Panc1 (cell line): ENCODE measurements at regions not wholly inside any gene's neighbourhood (a gene's known extent, or its start where the extent isn't known, plus 50 kb on each side); places are given as distances from the start of the nearest gene placed in this dataset.

Experiments
- ATAC-seq: fragments of 200-7000 bp; cut with Tn5 transposase; 2 replicates; pipeline ENCODE4 v1.9.1; 2020; ENCODE audit warnings: mild to moderate bottlenecking, moderate library complexity
- BruUV-seq: library from RNA; stranded (reverse); fragments of 400-500 nt; replicated peaks from 2 replicates; lab custom pipeline; 2021; lab: Mats Ljungman, UMichigan
- CTCF ChIA-PET: fragments of 300-600 bp; sonication (Branson Sonifier 250); formaldehyde crosslinking; loops from one replicate; lab custom pipeline; 2022; ENCODE audit warnings: antibody characterized with exemption; lab: Charles Lee
- POLR2A ChIA-PET: fragments of 300-600 bp; sonication (Branson Sonifier 250); formaldehyde crosslinking; loops from one replicate; lab custom pipeline; 2022; ENCODE audit warnings: antibody characterized with exemption; lab: Charles Lee
- DNase-seq: peaks from one replicate; pipeline ENCODE4 v3.0.0-alpha.2; 2010; ENCODE audit warnings: low read depth, low spot score
- H3K27ac ChIP-seq: 2 replicates; pipeline ENCODE4 v1.5.1; 2011; ENCODE audit warnings: mild to moderate bottlenecking, low read length, inconsistent platforms
- H3K27me3 ChIP-seq: fragments of 200-500 bp; sonication (Bioruptor generic); 2 replicates; pipeline ENCODE4 v1.6.0; 2014; ENCODE audit warnings: low read length, inconsistent platforms; ENCODE audit not compliant: control insufficient read depth, insufficient read depth
- H3K36me3 ChIP-seq: fragments of 200-500 bp; sonication (Bioruptor generic); 2 replicates; pipeline ENCODE4 v1.5.1; 2014; ENCODE audit warnings: inconsistent platforms, mild to moderate bottlenecking, low read length, moderate library complexity; ENCODE audit not compliant: control insufficient read depth, insufficient read depth
- H3K4me1 ChIP-seq: 2 replicates; pipeline ENCODE4 v1.5.1; 2011; ENCODE audit warnings: inconsistent platforms, mild to moderate bottlenecking, low read length, moderate library complexity; ENCODE audit not compliant: control insufficient read depth, insufficient read depth
- H3K4me3 ChIP-seq, 2 experiments: 2 replicates each; pipeline ENCODE4 v1.5.1; 2011 to 2012; ENCODE audit warnings: low read depth in 2 of 2, low read length in 2 of 2, mild to moderate bottlenecking in 2 of 2, inconsistent platforms in 1 of 2, moderate library complexity in 1 of 2
- H3K9me3 ChIP-seq: fragments of 200-500 bp; sonication (Bioruptor generic); 2 replicates; pipeline ENCODE4 v1.5.1; 2014; ENCODE audit warnings: low read depth, mild to moderate bottlenecking, inconsistent platforms, low read length, moderate library complexity; ENCODE audit not compliant: control insufficient read depth, insufficient read depth
- POLR2AphosphoS5 ChIP-seq: IDR thresholded peaks from 2 replicates; pipeline ENCODE4 v1.6.1; 2012; ENCODE audit warnings: mild to moderate bottlenecking, low read depth, low read length, moderate library complexity
- SIN3A ChIP-seq: IDR thresholded peaks from 2 replicates; pipeline ENCODE4 v1.6.1; 2012; ENCODE audit warnings: low read depth, mild to moderate bottlenecking, low read length, moderate library complexity, borderline replicate concordance; ENCODE audit not compliant: insufficient read depth
- TCF7L2 ChIP-seq: IDR thresholded peaks from 2 replicates; pipeline ENCODE4 v1.6.1; 2011; ENCODE audit warnings: mild to moderate bottlenecking, low read depth, low read length, inconsistent platforms
- in situ Hi-C: cut with HindIII; loops from 2 replicates; pipeline ENCODE4 v1.10.0; 2016; ENCODE audit warnings: low sequenced_read_pairs, low pct_unique_long_range_greater_than_20kb
- intact Hi-C: fragments of 100-400 bp; cut with micrococcal nuclease; formaldehyde crosslinking; loops from one replicate; pipeline ENCODE4 v1.10.0; 2022; ENCODE audit not compliant: unreplicated experiment
- TF ChIP-seq, protein P1 (sequence below): fragments of 450-650 bp; IDR thresholded peaks from 2 replicates; pipeline ENCODE4 v1.5.1; 2017; ENCODE audit warnings: mild to moderate bottlenecking
- TF ChIP-seq, protein P2 (sequence below), 2 experiments: IDR thresholded peaks; 2 replicates each; pipeline ENCODE4 v1.6.1; 2011 to 2012; ENCODE audit warnings: low read depth in 2 of 2, control low read depth in 1 of 2, low read length in 1 of 2, mild to moderate bottlenecking in 1 of 2, moderate library complexity in 1 of 2; ENCODE audit not compliant: insufficient read depth in 1 of 2

DNA sequence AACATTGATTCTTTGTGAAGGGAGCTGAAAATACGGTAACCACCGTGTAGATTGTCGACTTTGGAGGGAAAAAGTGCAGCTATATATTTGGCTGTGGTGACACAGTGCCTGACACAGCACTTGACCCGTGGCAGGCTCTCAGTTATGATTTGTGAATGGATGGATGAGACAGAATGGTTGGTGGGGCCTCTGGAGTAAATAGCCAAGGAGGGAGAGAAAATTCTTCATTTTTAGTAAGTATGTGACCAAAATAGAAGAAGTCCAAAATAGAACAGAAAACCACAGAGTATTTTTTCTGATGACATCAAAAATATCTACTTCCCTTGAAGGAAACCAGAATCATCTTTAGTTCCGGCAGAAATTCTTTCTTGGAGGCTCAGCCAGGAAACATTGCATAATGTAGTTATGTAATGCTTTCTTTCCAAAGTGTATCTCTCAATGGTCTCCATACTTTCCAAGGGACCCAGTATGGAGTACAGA, 82.0 kb upstream of the WSCD2 start:
- intact Hi-C loops (no loop called here), in situ Hi-C loops (no loop called here)
- ATAC-seq: no peak
- Histone ChIP-seq H3K27ac (no peak overlapping the region), H3K4me3 (no peak overlapping the region), H3K9me3 (no peaks in the 10 kb centered on the region), H3K36me3 (no peaks in the 10 kb centered on the region), H3K4me1 (no peaks in the 10 kb centered on the region), H3K27me3 (no peaks in the 10 kb centered on the region)
- ChIA-PET CTCF (no interaction called here), POLR2A (no interaction called here)
- no peak for DNase-seq
- BruUV-seq: no TSS peak
- TF ChIP-seq TCF7L2: no peak

DNA sequence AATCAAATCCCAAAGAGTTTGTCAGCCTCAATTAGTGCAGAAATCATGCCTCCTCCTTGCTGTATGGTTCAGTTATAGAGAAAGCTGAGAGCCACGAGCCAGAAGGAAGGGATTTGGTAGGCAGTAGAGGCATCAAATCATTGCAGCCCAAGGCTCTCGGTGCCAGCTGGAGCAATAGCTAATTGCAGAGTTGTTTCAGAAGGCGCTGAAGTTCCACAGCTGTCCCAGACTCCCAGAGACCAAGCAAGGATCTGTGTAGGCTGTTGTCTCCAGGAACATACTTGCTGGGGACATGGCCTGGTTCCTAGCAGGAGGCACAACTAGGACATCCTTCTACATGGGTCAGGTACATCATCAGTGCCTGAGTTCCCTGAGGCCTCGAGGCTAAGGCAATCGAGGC, 80.4 kb upstream of the WSCD2 start:
- Histone ChIP-seq H3K9me3 (no peaks in the 10 kb centered on the region), H3K27me3 (no peaks in the 10 kb centered on the region), H3K36me3 (no peaks in the 10 kb centered on the region), H3K4me1 (no peaks in the 10 kb centered on the region), H3K4me3 (no peak overlapping the region), H3K27ac (no peak overlapping the region)
- no TSS peak for BruUV-seq
- in situ Hi-C loops: no loop called here
- TF ChIP-seq TCF7L2 (no peak), POLR2AphosphoS5 (no peak), SIN3A (no peak)
- TF ChIP-seq, protein P1, sequence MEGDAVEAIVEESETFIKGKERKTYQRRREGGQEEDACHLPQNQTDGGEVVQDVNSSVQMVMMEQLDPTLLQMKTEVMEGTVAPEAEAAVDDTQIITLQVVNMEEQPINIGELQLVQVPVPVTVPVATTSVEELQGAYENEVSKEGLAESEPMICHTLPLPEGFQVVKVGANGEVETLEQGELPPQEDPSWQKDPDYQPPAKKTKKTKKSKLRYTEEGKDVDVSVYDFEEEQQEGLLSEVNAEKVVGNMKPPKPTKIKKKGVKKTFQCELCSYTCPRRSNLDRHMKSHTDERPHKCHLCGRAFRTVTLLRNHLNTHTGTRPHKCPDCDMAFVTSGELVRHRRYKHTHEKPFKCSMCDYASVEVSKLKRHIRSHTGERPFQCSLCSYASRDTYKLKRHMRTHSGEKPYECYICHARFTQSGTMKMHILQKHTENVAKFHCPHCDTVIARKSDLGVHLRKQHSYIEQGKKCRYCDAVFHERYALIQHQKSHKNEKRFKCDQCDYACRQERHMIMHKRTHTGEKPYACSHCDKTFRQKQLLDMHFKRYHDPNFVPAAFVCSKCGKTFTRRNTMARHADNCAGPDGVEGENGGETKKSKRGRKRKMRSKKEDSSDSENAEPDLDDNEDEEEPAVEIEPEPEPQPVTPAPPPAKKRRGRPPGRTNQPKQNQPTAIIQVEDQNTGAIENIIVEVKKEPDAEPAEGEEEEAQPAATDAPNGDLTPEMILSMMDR: no peak
- TF ChIP-seq, protein P2, sequence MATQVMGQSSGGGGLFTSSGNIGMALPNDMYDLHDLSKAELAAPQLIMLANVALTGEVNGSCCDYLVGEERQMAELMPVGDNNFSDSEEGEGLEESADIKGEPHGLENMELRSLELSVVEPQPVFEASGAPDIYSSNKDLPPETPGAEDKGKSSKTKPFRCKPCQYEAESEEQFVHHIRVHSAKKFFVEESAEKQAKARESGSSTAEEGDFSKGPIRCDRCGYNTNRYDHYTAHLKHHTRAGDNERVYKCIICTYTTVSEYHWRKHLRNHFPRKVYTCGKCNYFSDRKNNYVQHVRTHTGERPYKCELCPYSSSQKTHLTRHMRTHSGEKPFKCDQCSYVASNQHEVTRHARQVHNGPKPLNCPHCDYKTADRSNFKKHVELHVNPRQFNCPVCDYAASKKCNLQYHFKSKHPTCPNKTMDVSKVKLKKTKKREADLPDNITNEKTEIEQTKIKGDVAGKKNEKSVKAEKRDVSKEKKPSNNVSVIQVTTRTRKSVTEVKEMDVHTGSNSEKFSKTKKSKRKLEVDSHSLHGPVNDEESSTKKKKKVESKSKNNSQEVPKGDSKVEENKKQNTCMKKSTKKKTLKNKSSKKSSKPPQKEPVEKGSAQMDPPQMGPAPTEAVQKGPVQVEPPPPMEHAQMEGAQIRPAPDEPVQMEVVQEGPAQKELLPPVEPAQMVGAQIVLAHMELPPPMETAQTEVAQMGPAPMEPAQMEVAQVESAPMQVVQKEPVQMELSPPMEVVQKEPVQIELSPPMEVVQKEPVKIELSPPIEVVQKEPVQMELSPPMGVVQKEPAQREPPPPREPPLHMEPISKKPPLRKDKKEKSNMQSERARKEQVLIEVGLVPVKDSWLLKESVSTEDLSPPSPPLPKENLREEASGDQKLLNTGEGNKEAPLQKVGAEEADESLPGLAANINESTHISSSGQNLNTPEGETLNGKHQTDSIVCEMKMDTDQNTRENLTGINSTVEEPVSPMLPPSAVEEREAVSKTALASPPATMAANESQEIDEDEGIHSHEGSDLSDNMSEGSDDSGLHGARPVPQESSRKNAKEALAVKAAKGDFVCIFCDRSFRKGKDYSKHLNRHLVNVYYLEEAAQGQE (IDR thresholded peaks at IDR 0.05; ENCODE audit: insufficient read depth in 1 of 2, low read depth in 2 of 2, low read length in 1 of 2): no peak
- intact Hi-C loops: no loop called here
- DNase-seq: no peak
- POLR2A ChIA-PET: no interaction called here
- no peak for ATAC-seq
- CTCF ChIA-PET: no interaction called here

DNA sequence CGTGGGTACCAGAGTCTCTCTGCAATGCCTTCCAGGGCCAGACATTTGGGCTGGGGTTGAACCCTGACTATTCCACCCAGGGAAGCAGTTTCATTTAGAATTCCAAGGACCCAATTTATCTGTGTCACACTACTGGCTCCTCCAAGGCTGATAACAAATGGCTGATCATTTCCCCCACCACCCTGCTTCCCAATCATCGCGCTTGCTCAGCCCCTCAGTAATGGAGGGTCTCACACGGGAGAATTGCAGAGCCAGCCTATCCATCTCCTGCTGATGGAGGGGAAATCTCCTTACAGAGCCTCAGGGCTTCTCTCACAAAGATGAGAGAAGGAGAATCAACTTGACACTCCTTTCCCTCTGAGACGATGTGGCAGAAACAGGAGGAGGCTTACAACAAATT, 78.4 kb upstream of the WSCD2 start:
- Histone ChIP-seq H3K4me1 (no peaks in the 10 kb centered on the region), H3K4me3 (no peak overlapping the region), H3K9me3 (no peaks in the 10 kb centered on the region), H3K36me3 (no peaks in the 10 kb centered on the region), H3K27ac (no peak overlapping the region), H3K27me3 (no peaks in the 10 kb centered on the region; the same call in 1 of the 2 replicates)
- POLR2A ChIA-PET: no interaction called here
- no peak for DNase-seq
- TF ChIP-seq TCF7L2 (no peak), SIN3A (no peak), POLR2AphosphoS5 (no peak)
- TF ChIP-seq, protein P1: no peak
- TF ChIP-seq, protein P2 (IDR thresholded peaks at IDR 0.05; ENCODE audit: insufficient read depth in 1 of 2, low read depth in 2 of 2, low read length in 1 of 2): no peak
- in situ Hi-C loops: no loop called here
- intact Hi-C loops: no loop called here
- CTCF ChIA-PET: no interaction called here
- no peak for ATAC-seq
- no TSS peak for BruUV-seq
